ENCODE measurements at regions not wholly inside any gene's neighbourhood (a gene's known extent, or its start where the extent isn't known, plus 50 kb on each side); places are given as distances from the start of the nearest gene placed in this dataset.

GRCh38 chr4:43343298-43343697 lies 450.8 kb downstream of the GRXCR1 start:
- TF ChIP-seq FOXK2 (IDR thresholded peaks at IDR 0.05) (no peak), HDGF (IDR thresholded peaks at IDR 0.05; ENCODE audit: borderline replicate concordance) (no peak), ELF4 (IDR thresholded peaks at IDR 0.05) (no peak), FOXA1 (IDR thresholded peaks at IDR 0.05) (no peak), ZNF384 (IDR thresholded peaks at IDR 0.05) (no peak), PKNOX1 (IDR thresholded peaks at IDR 0.05) (no peak), L3MBTL2 (conservative IDR thresholded peaks at IDR 0.05) (no peak), SP1 (IDR thresholded peaks at IDR 0.05) (no peak), FOXM1 (IDR thresholded peaks at IDR 0.05; ENCODE audit: borderline replicate concordance) (no peak), BHLHE40 (IDR thresholded peaks at IDR 0.05; ENCODE audit: borderline replicate concordance) (no peak)

Data from HEK293T (cell line).